Suppressor macrophage treated with lipopolysaccharide for 1 hour (primary cell): ENCODE measurements at regions not wholly inside any gene's neighbourhood (a gene's known extent, or its start where the extent isn't known, plus 50 kb on each side); places are given as distances from the start of the nearest gene placed in this dataset.

Source experiments
- DNase-seq, 3 donors: peaks; one replicate each; pipeline ENCODE4 v3.0.0-alpha.2; 2020 to 2022

GRCh38 chr2:223530811-223531210 is 71.3 kb downstream of the SCG2 start:
- no peak for DNase-seq

GRCh38 chr2:223532161-223532560 is 70.0 kb downstream of the SCG2 start:
- no peak for DNase-seq

DNA sequence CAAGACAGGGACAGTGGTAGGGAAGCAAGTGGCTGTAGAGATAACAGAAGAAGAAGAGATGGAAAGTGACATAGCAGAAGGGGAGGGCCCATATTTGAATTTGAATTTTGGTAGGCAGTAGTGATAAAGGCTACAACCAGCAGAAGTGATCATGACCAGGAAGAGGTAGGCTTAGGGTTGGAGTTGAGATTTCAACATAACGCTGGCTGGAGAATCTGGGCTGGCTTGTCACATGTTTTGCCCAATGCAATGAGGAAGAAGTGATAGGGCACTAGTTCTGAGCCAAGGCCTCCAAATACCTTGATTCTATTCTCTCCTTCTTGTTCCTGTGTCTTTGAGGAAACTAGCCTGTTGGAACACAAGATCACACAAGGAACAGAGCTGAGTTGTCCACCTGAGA is 69.4 kb downstream of the SCG2 start:
- DNase-seq = peak in 2 of 3 donors; percentile 7 to 12

- DNase-seq = no peak
Measured at GRCh38 chr2:223536546-223536945, 65.6 kb downstream of the SCG2 start.

GRCh38 chr2:223537115-223537514 is 65.0 kb downstream of the SCG2 start:
- DNase-seq = no peak

GRCh38 chr2:223537651-223538601 is 64.2 kb downstream of the SCG2 start:
- no peak for DNase-seq

GRCh38 chr2:223538920-223539440 is 63.2 kb downstream of the SCG2 start:
- no peak for DNase-seq

GRCh38 chr2:223541546-223541945 is 60.6 kb downstream of the SCG2 start:
- no peak for DNase-seq

GRCh38 chr2:223542501-223542900 is 59.7 kb downstream of the SCG2 start:
- no peak for DNase-seq

DNA sequence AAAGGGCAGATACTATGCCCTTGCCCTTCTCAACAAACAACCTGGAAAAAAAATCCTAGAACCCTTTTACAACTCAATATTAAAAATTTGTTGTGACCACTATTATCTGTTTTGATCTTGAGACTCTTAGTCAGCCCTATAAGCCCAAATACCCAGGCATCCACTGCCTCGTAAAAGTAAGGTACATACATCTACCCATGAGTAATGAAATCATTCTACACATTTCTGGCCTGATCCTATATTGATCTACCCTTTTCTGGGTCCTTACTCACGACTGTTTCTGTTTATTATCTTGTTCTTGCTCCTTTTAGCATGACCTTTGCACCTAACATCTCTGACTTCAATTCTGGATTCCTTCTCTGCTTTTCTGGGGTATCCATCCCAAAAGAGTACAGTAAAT is 56.8 kb downstream of the SCG2 start:
- DNase-seq = no peak

DNA sequence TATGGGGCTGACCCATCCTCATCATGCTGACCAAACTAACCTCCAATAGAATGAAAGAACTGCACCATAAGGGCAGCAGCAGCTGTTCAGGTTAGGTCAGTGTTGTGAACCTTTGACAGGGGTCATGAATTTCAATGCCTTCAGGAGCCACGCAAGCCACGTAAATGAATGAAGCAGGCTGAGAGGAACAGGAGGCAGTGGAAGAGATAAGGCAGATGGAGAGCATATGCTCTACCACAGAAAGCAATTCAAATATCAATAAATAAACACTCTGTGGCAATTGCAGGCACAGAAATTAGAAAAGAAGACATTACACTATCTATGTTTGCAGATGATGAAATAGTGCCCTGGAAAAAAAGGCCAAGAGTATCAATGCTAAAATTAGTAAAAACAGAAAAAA is 56.3 kb downstream of the SCG2 start:
- no peak for DNase-seq
